Heart right ventricle (tissue), 16 donors: ENCODE measurements at regions not wholly inside any gene's neighbourhood (a gene's known extent, or its start where the extent isn't known, plus 50 kb on each side); places are given as distances from the start of the nearest gene placed in this dataset.

ENCODE experiments used
- ATAC-seq, 8 donors: fragments of 200-7000 bp; cut with Tn5 transposase; one replicate each; pipeline ENCODE4 v1.9.1; 2020; ENCODE audit warnings: mild to moderate bottlenecking in 8 of 8, moderate library complexity in 8 of 8, moderate number of reproducible peaks in 1 of 8
- DNase-seq, 2 donors: peaks; one replicate each; pipeline ENCODE4 v3.0.0-alpha.2; 2020
- H3K27ac ChIP-seq, 10 donors: fragments of 200-600 bp; sonication (generic) in 2 of 10; one replicate each; pipeline versions ENCODE4 v1.5.0 to v1.8.0; 2020 to 2022; ENCODE audit warnings: mild to moderate bottlenecking in 3 of 10
- H3K27me3 ChIP-seq, 7 donors: fragments of 200-600 bp; one replicate each; pipeline ENCODE4 v1.8.0; 2021 to 2022; ENCODE audit warnings: mild to moderate bottlenecking in 2 of 7
- H3K36me3 ChIP-seq, 9 donors: fragments of 200-600 bp; sonication (generic) in 1 of 9; one replicate each; pipeline versions ENCODE4 v1.5.0 to v1.8.0; 2020 to 2022; ENCODE audit warnings: mild to moderate bottlenecking in 2 of 9
- H3K4me1 ChIP-seq, 9 donors: fragments of 200-600 bp; sonication (generic) in 1 of 9; one replicate each; pipeline versions ENCODE4 v1.5.0 to v1.8.0; 2020 to 2022; ENCODE audit warnings: mild to moderate bottlenecking in 4 of 9
- H3K4me3 ChIP-seq, 10 donors: fragments of 200-600 bp; sonication (generic) in 2 of 10; one replicate each; pipeline versions ENCODE4 v1.5.0 to v1.8.0; 2020 to 2022; ENCODE audit warnings: mild to moderate bottlenecking in 7 of 10, moderate library complexity in 2 of 10
- H3K9me3 ChIP-seq, 11 donors: fragments of 200-600 bp in 10 of 11; sonication (generic) in 2 of 11; one replicate each; pipeline versions ENCODE4 v1.5.0 to v1.8.0; 2013 to 2022; ENCODE audit warnings: mild to moderate bottlenecking in 2 of 11, control low read depth in 1 of 11, moderate library complexity in 1 of 11
- CTCF ChIP-seq, 9 donors: fragments of 200-600 bp; sonication (generic) in 2 of 9; IDR thresholded peaks; one replicate each; pipeline versions ENCODE4 v1.5.0 to v1.8.0; 2021 to 2022; ENCODE audit warnings: antibody characterized with exemption in 9 of 9, mild to moderate bottlenecking in 5 of 9, moderate library complexity in 1 of 9
- WGBS, 2 donors: extraction: QIAGEN DNeasy Blood & Tissue Kit; methylation state at CpG; one replicate each; pipeline ENCODE4 v1.1.7; 2013; ENCODE audit warnings: inconsistent platforms in 1 of 2; 5-methylcytosine and 5-hydroxymethylcytosine counted together
- intact Hi-C, 10 donors: fragments of 100-400 bp; cut with DNase I; formaldehyde crosslinking; loops; one replicate each; pipeline versions ENCODE4 v1.11.1 to v1.14.2; 2022
- donor health status: Arrhythmogenic right ventricular cardiomyopathy.
- donor health status: ischemic (EF 13 %, LVEDD 7.1; RV severe dilation, severe dysfunction).
- donor health status: healthy with polysubstance abuse.
- donor health status: DM: no; HTN: yes; CAD: no.
- donor health status: DM: no; HTN: no; CAD: no.
- donor health status: ischemic (EF 25% LVEDD 6.9; RV normal size, moderate dysfunction).
- donor health status: ischemic (EF 25% LVEDD 5.7; RV mildly dilated, moderate dysfunction).
- donor health status: healthy.
- donor health status: DM: yes; HTN: yes; CAD: no.
- donor health status: Ischemic cardiomyopathy.
- donor health status: ischemic (EF 35%, LVEDD 5.7; RV mildly dilated, moderate dysfunction).
- donor health status: nonischemic (EF 11% LVEDD 7.7; RV severe dilation, severe dysfunction).
- donor health status: DM: yes; HTN: yes; CAD: no.
- donor health status: PGD.
- donor health status: ischemic (EF 29% LVEDD 5.4; RV normal size, mild dysfunction).
- donor health status: nonischemic (EF 23%, LVEDD 6.1; RV moderate dilation, normal function).

- Histone ChIP-seq H3K4me1 (no peaks in the 10 kb centered on the region), H3K4me3 (no peak overlapping the region), H3K27me3 (peaks cover 0 to 26% (median 11%) of the 10 kb centered on the region in 7 donors), H3K27ac (no peak overlapping the region), H3K36me3 (no peaks in the 10 kb centered on the region), H3K9me3 (peaks cover 0 to 41% (median 19%) of the 10 kb centered on the region in 11 donors)
- no peak for DNase-seq
- whole genome bisulfite sequencing, 2 donors = 68% methylated on average over 7 of the region's 7 CpGs
- no peak for TF ChIP-seq CTCF (IDR thresholded peaks at IDR 0.05)
- ATAC-seq = no peak
- intact Hi-C loops = no loop called here
These were observed 334.1 kb downstream of the SHANK2 start for GRCh38 chr11:70918242-70918641.

- Histone ChIP-seq H3K36me3 (no peaks in the 10 kb centered on the region), H3K27ac (no peak overlapping the region), H3K27me3 (peaks cover 0 to 6% (median 0%) of the 10 kb centered on the region in 7 donors), H3K9me3 (peaks cover 0 to 47% (median 19%) of the 10 kb centered on the region in 11 donors), H3K4me3 (no peak overlapping the region), H3K4me1 (no peaks in the 10 kb centered on the region)
- intact Hi-C loops = no loop called here
- ATAC-seq (no peak), DNase-seq (no peak)
- WGBS, 2 donors = 92 to 96% methylated on average over 4 of the region's 4 CpGs
- no peak for TF ChIP-seq CTCF (IDR thresholded peaks at IDR 0.05)
These were observed 330.6 kb downstream of the SHANK2 start for GRCh38 chr11:70921804-70922203.

- 84 to 85% methylated on average over 8 of the region's 8 CpGs for WGBS, 2 donors
- DNase-seq (no peak), ATAC-seq (no peak)
- peaks cover 0 to 40% (median 19%) of the 10 kb centered on the region in 11 donors for H3K9me3 ChIP-seq
- H3K27ac ChIP-seq = no peak overlapping the region
- TF ChIP-seq CTCF (IDR thresholded peaks at IDR 0.05) = no peak
- H3K27me3 ChIP-seq = peaks cover 0 to 9% (median 0%) of the 10 kb centered on the region in 7 donors
- H3K36me3 ChIP-seq = no peaks in the 10 kb centered on the region
- no peaks in the 10 kb centered on the region for H3K4me1 ChIP-seq
- intact Hi-C loops = no loop called here
- H3K4me3 ChIP-seq = no peak overlapping the region
These were observed 328.3 kb downstream of the SHANK2 start for GRCh38 chr11:70924108-70924507.

GRCh38 chr11:70925238-70925637 is 327.1 kb downstream of the SHANK2 start:
- Histone ChIP-seq H3K4me3 (no peak overlapping the region), H3K36me3 (no peaks in the 10 kb centered on the region), H3K9me3 (peaks cover 0 to 42% (median 19%) of the 10 kb centered on the region in 11 donors), H3K4me1 (no peaks in the 10 kb centered on the region), H3K27me3 (peaks cover 0 to 15% (median 0%) of the 10 kb centered on the region in 7 donors), H3K27ac (no peak overlapping the region)
- TF ChIP-seq CTCF (IDR thresholded peaks at IDR 0.05) = no peak
- WGBS, 2 donors = 89 to 91% methylated on average over 3 of the region's 3 CpGs
- ATAC-seq (no peak), DNase-seq (no peak)
- intact Hi-C loops = no loop called here
